BJ (cell line): ENCODE measurements at regions not wholly inside any gene's neighbourhood (a gene's known extent, or its start where the extent isn't known, plus 50 kb on each side); places are given as distances from the start of the nearest gene placed in this dataset.

Experiments used
- CTCF ChIA-PET: fragments of 350-600 bp; formaldehyde crosslinking; extraction: SDS; loops from one replicate; lab custom pipeline; 2021; ENCODE audit warnings: antibody characterized with exemption, inconsistent platforms; lab: Yijun Ruan, JAX
- POLR2A ChIA-PET: fragments of 300-600 bp; sonication (Branson Sonifier 250); formaldehyde crosslinking; extraction: SDS; loops from one replicate; lab custom pipeline; 2021; ENCODE audit warnings: antibody characterized with exemption; lab: Charles Lee
- DNase-seq: peaks from one replicate; pipeline ENCODE4 v3.0.0-alpha.2; 2011; ENCODE audit warnings: low read depth
- H3K27me3 ChIP-seq: 2 replicates; pipeline ENCODE4 v1.6.0; 2011; ENCODE audit warnings: low read length; ENCODE audit not compliant: control insufficient read depth, insufficient read depth
- H3K36me3 ChIP-seq: 2 replicates; pipeline ENCODE4 v1.5.1; 2011; ENCODE audit warnings: low read length; ENCODE audit not compliant: control insufficient read depth, insufficient read depth
- H3K4me3 ChIP-seq: 2 replicates; pipeline ENCODE4 v1.5.1; 2011; ENCODE audit warnings: low read depth, mild to moderate bottlenecking, control low read depth, low read length
- TF ChIP-seq, protein P1 (sequence below): IDR thresholded peaks from 2 replicates; pipeline ENCODE4 v1.5.1; 2011; ENCODE audit warnings: low read depth, mild to moderate bottlenecking, control low read depth, inconsistent platforms, low read length, moderate library complexity; ENCODE audit not compliant: insufficient read depth

DNA sequence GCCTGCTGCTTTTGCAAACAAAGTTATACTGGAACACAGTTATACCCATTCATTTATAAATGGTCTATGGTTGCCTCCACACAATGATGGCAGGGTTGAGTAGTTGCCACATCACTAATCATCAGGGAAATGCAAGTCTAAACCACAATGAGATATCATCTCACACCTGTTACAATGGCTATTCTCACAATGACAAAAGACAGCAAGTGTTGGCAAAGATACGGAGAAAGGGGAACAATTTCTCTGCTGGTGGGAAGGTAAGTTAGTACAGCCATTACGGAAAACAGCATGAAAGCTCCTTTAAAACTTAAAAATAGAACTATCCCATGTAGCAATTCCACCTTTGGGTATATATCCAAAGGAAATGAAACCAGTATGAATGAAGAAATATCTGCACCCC, 261.4 kb downstream of the TJP1 start:
- Histone ChIP-seq H3K36me3 (no peaks in the 10 kb centered on the region), H3K4me3 (no peak overlapping the region), H3K27me3 (0 out of 2 replicates have a peak, but pooled peaks cover 7% of the 10 kb centered on the region)
- POLR2A ChIA-PET: no interaction called here
- no peak for DNase-seq
- TF ChIP-seq, protein P1, sequence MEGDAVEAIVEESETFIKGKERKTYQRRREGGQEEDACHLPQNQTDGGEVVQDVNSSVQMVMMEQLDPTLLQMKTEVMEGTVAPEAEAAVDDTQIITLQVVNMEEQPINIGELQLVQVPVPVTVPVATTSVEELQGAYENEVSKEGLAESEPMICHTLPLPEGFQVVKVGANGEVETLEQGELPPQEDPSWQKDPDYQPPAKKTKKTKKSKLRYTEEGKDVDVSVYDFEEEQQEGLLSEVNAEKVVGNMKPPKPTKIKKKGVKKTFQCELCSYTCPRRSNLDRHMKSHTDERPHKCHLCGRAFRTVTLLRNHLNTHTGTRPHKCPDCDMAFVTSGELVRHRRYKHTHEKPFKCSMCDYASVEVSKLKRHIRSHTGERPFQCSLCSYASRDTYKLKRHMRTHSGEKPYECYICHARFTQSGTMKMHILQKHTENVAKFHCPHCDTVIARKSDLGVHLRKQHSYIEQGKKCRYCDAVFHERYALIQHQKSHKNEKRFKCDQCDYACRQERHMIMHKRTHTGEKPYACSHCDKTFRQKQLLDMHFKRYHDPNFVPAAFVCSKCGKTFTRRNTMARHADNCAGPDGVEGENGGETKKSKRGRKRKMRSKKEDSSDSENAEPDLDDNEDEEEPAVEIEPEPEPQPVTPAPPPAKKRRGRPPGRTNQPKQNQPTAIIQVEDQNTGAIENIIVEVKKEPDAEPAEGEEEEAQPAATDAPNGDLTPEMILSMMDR: no peak
- CTCF ChIA-PET: no interaction called here

DNA sequence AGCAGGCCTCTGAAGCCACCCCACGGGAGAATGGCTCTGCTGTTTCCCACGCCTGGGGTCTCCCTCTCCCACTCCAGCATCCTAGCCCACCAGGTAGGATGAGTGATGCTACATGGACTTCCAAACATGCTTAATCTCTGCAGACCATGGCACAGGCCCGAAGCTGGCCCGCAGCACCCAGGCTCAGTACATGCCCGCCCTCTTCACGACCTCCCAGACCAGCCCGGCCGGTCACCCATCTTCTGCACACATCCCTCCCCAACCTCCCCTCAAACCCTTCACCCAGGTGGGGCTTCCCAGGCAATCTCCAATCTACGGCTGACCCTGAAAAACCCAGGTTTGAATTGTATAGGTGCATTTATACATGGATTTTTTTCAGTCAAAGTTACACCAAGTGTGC, 264.0 kb downstream of the TJP1 start:
- DNase-seq: no peak
- TF ChIP-seq, protein P1: no peak
- CTCF ChIA-PET: no interaction called here
- Histone ChIP-seq H3K36me3 (no peaks in the 10 kb centered on the region), H3K27me3 (peaks cover 5% of the 10 kb centered on the region; the same call in 1 of the 2 replicates), H3K4me3 (no peak overlapping the region)
- POLR2A ChIA-PET: no interaction called here

DNA sequence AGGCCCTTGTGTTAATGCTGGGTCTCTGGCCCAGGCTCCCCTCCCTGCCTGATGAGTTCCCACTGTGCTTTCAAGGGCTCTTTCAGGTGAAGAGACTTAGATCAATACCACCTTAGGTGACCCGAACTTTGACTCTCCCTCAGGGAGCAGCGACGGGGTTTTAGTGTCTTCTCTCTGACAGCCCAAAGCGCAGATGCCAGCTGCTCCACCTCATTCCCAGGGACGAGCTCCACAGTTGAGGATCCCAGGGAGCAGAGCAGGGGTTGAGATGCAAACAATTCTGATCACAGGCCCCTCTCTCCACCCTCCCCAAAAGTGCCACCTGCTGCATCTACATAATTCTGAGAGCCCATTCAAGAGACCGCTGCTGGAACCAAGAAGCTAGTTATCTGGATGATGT, 265.1 kb downstream of the TJP1 start:
- H3K36me3 ChIP-seq: no peaks in the 10 kb centered on the region
- no peak for DNase-seq
- peaks cover 5% of the 10 kb centered on the region; the same call in 1 of the 2 replicates for H3K27me3 ChIP-seq
- TF ChIP-seq, protein P1: no peak
- no peak overlapping the region for H3K4me3 ChIP-seq
- ChIA-PET POLR2A (no interaction called here), CTCF (no interaction called here)

DNA sequence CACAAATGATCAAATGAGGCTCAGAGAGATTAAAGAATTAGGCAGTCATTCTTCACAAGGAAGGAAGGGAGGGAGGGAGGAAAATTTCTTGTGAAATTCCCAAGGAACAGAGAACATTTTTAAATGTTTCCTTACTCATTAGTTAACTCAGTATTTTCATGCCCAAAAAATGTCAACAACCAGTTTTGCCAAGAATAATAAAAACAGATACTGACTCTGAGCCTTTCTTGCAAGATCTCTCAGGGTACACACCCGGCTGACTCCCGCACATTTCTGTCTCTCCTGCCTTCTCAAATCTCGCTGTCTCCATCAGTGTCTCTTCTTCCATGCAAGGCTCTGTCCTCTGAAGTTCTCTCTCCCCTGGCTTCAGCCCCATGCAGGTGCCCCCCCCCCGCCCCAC, 265.9 kb downstream of the TJP1 start:
- H3K27me3 ChIP-seq: peaks cover 5% of the 10 kb centered on the region; the same call in 1 of the 2 replicates
- no peaks in the 10 kb centered on the region for H3K36me3 ChIP-seq
- CTCF ChIA-PET: no interaction called here
- DNase-seq: no peak
- POLR2A ChIA-PET: no interaction called here
- no peak overlapping the region for H3K4me3 ChIP-seq
- TF ChIP-seq, protein P1: no peak

DNA sequence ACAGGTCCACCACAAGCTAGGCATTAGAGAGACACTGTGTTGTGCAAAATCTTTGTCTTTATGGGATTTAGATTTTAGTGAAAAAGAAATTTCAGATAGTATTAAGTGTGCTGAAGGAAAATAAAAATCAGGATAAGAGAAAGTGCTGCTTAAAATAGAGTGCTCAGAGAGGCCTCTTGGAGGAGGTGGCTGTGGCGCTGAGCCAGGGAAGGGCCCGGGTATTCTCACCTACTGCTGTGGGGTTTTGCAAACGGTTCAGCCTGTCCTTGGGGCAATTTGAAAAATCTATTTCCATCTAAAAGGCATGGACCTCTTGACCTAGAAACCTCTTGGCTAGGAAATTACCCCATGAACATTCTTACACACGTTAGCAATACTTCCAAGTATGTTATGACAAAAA, 267.7 kb downstream of the TJP1 start:
- ChIA-PET POLR2A (no interaction called here), CTCF (no interaction called here)
- TF ChIP-seq, protein P1: no peak
- Histone ChIP-seq H3K27me3 (peaks cover 4% of the 10 kb centered on the region; the same call in 1 of the 2 replicates), H3K4me3 (no peak overlapping the region), H3K36me3 (no peaks in the 10 kb centered on the region)
- no peak for DNase-seq
